ENCODE measurements at regions not wholly inside any gene's neighbourhood (a gene's known extent, or its start where the extent isn't known, plus 50 kb on each side); places are given as distances from the start of the nearest gene placed in this dataset.

GRCh38 chr3:64827431-64827830 is 139.6 kb upstream of the ADAMTS9 start:
- Histone ChIP-seq H3K27me3 (ENCODE audit: control insufficient read depth in 1 of 2, insufficient read depth in 2 of 2, low read length in 2 of 2) (no peaks in the 10 kb centered on the region), H3K9me3 (ENCODE audit: low read length) (no peaks in the 10 kb centered on the region), H3K4me1 (ENCODE audit: insufficient read depth, low read length) (peaks cover 21% of the 10 kb centered on the region), H3K9ac (ENCODE audit: low read length) (no peak overlapping the region), H3K27ac (ENCODE audit: low read depth, low read length) (no peak overlapping the region), H3K36me3 (ENCODE audit: insufficient read depth, low read length) (no peaks in the 10 kb centered on the region), H3K4me3 (ENCODE audit: low read depth in 1 of 2, low read length in 2 of 2) (no peak overlapping the region)

DNA sequence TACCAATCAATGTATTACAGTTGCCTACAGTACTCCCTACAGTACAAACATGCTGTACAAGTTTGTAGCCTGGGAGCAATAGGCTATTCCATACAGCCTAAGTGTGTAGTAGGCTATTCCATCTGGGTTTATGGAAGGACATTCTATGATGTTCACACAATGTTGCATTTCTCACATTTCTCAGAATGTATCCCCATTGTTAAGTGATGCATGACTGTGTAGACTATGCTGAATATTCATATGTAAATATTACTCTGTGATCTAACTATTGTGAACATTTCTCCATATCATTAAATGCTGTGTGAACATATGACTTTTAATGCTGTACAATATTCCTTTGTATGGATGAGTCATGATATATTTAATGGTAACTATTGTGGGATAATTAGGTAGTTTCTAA is 139.2 kb upstream of the ADAMTS9 start:
- no peak overlapping the region for H3K4me3 ChIP-seq (ENCODE audit: low read depth in 1 of 2, low read length in 2 of 2)
- no peaks in the 10 kb centered on the region for H3K27me3 ChIP-seq (ENCODE audit: control insufficient read depth in 1 of 2, insufficient read depth in 2 of 2, low read length in 2 of 2)
- no peak overlapping the region for H3K9ac ChIP-seq (ENCODE audit: low read length)
- no peaks in the 10 kb centered on the region for H3K36me3 ChIP-seq (ENCODE audit: insufficient read depth, low read length)
- no peaks in the 10 kb centered on the region for H3K9me3 ChIP-seq (ENCODE audit: low read length)
- peaks cover 22% of the 10 kb centered on the region for H3K4me1 ChIP-seq (ENCODE audit: insufficient read depth, low read length)
- H3K27ac ChIP-seq (ENCODE audit: low read depth, low read length), result no peak overlapping the region

- Histone ChIP-seq H3K4me3 (ENCODE audit: low read depth in 1 of 2, low read length in 2 of 2) (no peak overlapping the region), H3K27ac (ENCODE audit: low read depth, low read length) (no peak overlapping the region), H3K27me3 (ENCODE audit: control insufficient read depth in 1 of 2, insufficient read depth in 2 of 2, low read length in 2 of 2) (no peaks in the 10 kb centered on the region), H3K36me3 (ENCODE audit: insufficient read depth, low read length) (no peaks in the 10 kb centered on the region), H3K9ac (ENCODE audit: low read length) (no peak overlapping the region), H3K4me1 (ENCODE audit: insufficient read depth, low read length) (peaks cover 16% of the 10 kb centered on the region), H3K9me3 (ENCODE audit: low read length) (no peaks in the 10 kb centered on the region)
Measured at GRCh38 chr3:64825404-64826120, 137.8 kb upstream of the ADAMTS9 start.

DNA sequence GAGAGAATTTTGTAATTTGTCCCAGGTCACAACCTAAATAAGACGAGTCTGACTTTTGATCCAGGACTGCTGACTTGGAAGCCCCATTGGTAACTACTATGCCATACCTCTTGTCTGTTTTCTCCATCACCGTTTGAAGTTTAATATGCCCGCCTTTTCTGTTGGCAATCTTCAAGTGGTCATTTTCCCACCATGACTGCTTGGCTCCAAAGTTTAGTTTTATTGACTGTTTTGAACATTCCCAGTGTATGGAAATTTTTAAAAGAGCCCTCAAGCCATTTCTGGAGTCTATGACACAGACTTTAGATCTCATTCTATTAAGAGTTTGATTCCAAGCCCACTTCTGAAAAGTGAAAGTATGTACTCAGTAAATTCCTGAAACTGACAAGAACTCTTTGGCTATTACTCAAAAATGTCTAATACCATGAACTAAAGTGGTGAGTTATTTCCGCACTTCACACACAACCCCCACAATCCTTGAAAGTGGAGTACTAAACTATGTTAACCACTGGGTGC is 136.7 kb upstream of the ADAMTS9 start:
- Histone ChIP-seq H3K36me3 (ENCODE audit: insufficient read depth, low read length) (no peaks in the 10 kb centered on the region), H3K9me3 (ENCODE audit: low read length) (no peaks in the 10 kb centered on the region), H3K4me1 (ENCODE audit: insufficient read depth, low read length) (peaks cover 10% of the 10 kb centered on the region), H3K9ac (ENCODE audit: low read length) (no peak overlapping the region), H3K4me3 (ENCODE audit: low read depth in 1 of 2, low read length in 2 of 2) (no peak overlapping the region), H3K27me3 (ENCODE audit: control insufficient read depth in 1 of 2, insufficient read depth in 2 of 2, low read length in 2 of 2) (no peaks in the 10 kb centered on the region), H3K27ac (ENCODE audit: low read depth, low read length) (no peak overlapping the region)

GRCh38 chr3:64818196-64818595 is 130.4 kb upstream of the ADAMTS9 start:
- Histone ChIP-seq H3K4me3 (ENCODE audit: low read depth in 1 of 2, low read length in 2 of 2) (no peak overlapping the region), H3K9me3 (ENCODE audit: low read length) (no peaks in the 10 kb centered on the region), H3K9ac (ENCODE audit: low read length) (no peak overlapping the region), H3K36me3 (ENCODE audit: insufficient read depth, low read length) (no peaks in the 10 kb centered on the region), H3K27me3 (ENCODE audit: control insufficient read depth in 1 of 2, insufficient read depth in 2 of 2, low read length in 2 of 2) (no peaks in the 10 kb centered on the region), H3K4me1 (ENCODE audit: insufficient read depth, low read length) (peaks cover 37% of the 10 kb centered on the region), H3K27ac (ENCODE audit: low read depth, low read length) (no peak overlapping the region)

DNA sequence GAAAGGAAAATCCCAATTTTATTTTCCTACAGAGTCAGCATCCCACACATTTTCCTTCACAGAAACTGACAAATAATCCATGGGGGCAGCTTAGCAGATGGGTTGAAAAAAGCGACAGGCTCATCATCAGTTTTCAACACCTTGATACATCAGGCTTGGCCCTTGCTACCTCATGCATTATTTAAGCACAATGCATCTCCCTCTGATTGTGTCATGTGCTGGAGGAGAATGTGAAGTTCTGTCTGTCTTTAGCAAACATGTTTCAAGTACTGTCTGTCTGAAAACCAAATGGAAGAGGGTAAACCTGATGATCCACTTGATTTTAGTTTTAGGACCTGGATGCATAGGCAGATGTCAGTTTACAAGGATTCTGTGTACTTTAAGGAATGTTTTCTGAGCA is 128.6 kb upstream of the ADAMTS9 start:
- peaks cover 32% of the 10 kb centered on the region for H3K4me1 ChIP-seq (ENCODE audit: insufficient read depth, low read length)
- no peak overlapping the region for H3K27ac ChIP-seq (ENCODE audit: low read depth, low read length)

GRCh38 chr3:64815789-64816188 is 128.0 kb upstream of the ADAMTS9 start:
- Histone ChIP-seq H3K9me3 (ENCODE audit: low read length) (no peaks in the 10 kb centered on the region), H3K4me3 (ENCODE audit: low read depth in 1 of 2, low read length in 2 of 2) (peak overlapping the region in 1 of 2 donors; percentile 17), H3K36me3 (ENCODE audit: insufficient read depth, low read length) (no peaks in the 10 kb centered on the region), H3K9ac (ENCODE audit: low read length) (no peak overlapping the region), H3K27ac (ENCODE audit: low read depth, low read length) (no peak overlapping the region), H3K27me3 (ENCODE audit: control insufficient read depth in 1 of 2, insufficient read depth in 2 of 2, low read length in 2 of 2) (no peaks in the 10 kb centered on the region), H3K4me1 (ENCODE audit: insufficient read depth, low read length) (peaks cover 32% of the 10 kb centered on the region)

More for the DNA sequence above, 128.6 kb upstream of the ADAMTS9 start:
- no peak overlapping the region for H3K9ac ChIP-seq (ENCODE audit: low read length)
- H3K4me3 ChIP-seq (ENCODE audit: low read depth in 1 of 2, low read length in 2 of 2), result no peak overlapping the region
- no peaks in the 10 kb centered on the region for H3K9me3 ChIP-seq (ENCODE audit: low read length)
- H3K36me3 ChIP-seq (ENCODE audit: insufficient read depth, low read length), result no peaks in the 10 kb centered on the region
- H3K27me3 ChIP-seq (ENCODE audit: control insufficient read depth in 1 of 2, insufficient read depth in 2 of 2, low read length in 2 of 2), result no peaks in the 10 kb centered on the region

GRCh38 chr3:64815195-64815631 is 127.4 kb upstream of the ADAMTS9 start:
- H3K4me3 ChIP-seq (ENCODE audit: low read depth in 1 of 2, low read length in 2 of 2), result peak overlapping the region in 1 of 2 donors; percentile 17
- no peak overlapping the region for H3K9ac ChIP-seq (ENCODE audit: low read length)
- peaks cover 32% of the 10 kb centered on the region for H3K4me1 ChIP-seq (ENCODE audit: insufficient read depth, low read length)
- peaks cover 3% of the 10 kb centered on the region for H3K36me3 ChIP-seq (ENCODE audit: insufficient read depth, low read length)
- H3K9me3 ChIP-seq (ENCODE audit: low read length), result no peaks in the 10 kb centered on the region
- peak overlapping the region; percentile 38 for H3K27ac ChIP-seq (ENCODE audit: low read depth, low read length)
- H3K27me3 ChIP-seq (ENCODE audit: control insufficient read depth in 1 of 2, insufficient read depth in 2 of 2, low read length in 2 of 2), result no peaks in the 10 kb centered on the region

- no peaks in the 10 kb centered on the region for H3K9me3 ChIP-seq (ENCODE audit: low read length)
- H3K9ac ChIP-seq (ENCODE audit: low read length), result no peak overlapping the region
- peaks cover 32% of the 10 kb centered on the region for H3K4me1 ChIP-seq (ENCODE audit: insufficient read depth, low read length)
- H3K27me3 ChIP-seq (ENCODE audit: control insufficient read depth in 1 of 2, insufficient read depth in 2 of 2, low read length in 2 of 2), result no peaks in the 10 kb centered on the region
- peaks cover 7% of the 10 kb centered on the region for H3K36me3 ChIP-seq (ENCODE audit: insufficient read depth, low read length)
- H3K27ac ChIP-seq (ENCODE audit: low read depth, low read length), result peak overlapping the region; percentile 38
- H3K4me3 ChIP-seq (ENCODE audit: low read depth in 1 of 2, low read length in 2 of 2), result no peak overlapping the region
Measured at GRCh38 chr3:64814351-64814750, 126.6 kb upstream of the ADAMTS9 start.

DNA sequence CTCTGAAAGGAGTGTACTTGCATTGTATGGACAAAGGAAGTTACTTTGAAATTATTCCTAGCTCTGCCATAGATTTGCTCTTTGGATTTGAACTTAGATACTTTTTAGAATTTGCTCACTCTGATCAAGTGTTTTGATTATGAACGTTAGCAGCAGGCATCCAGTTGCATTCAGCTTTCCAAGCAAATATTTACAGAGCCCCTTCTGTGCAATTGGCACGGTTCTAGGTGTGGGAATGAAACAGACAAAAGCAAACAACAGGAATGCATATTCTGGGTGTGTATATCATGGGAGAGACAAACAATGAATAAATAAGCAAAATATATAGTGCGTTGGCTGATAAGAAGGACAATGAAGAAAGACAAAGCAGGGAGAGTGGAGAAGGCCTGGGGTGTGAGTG is 125.5 kb upstream of the ADAMTS9 start:
- no peaks in the 10 kb centered on the region for H3K27me3 ChIP-seq (ENCODE audit: control insufficient read depth in 1 of 2, insufficient read depth in 2 of 2, low read length in 2 of 2)
- H3K4me3 ChIP-seq (ENCODE audit: low read depth in 1 of 2, low read length in 2 of 2), result no peak overlapping the region
- no peak overlapping the region for H3K27ac ChIP-seq (ENCODE audit: low read depth, low read length)
- no peaks in the 10 kb centered on the region for H3K9me3 ChIP-seq (ENCODE audit: low read length)
- H3K9ac ChIP-seq (ENCODE audit: low read length), result no peak overlapping the region
- peaks cover 32% of the 10 kb centered on the region for H3K4me1 ChIP-seq (ENCODE audit: insufficient read depth, low read length)
- peaks cover 12% of the 10 kb centered on the region for H3K36me3 ChIP-seq (ENCODE audit: insufficient read depth, low read length)

GRCh38 chr3:64809086-64809485 is 121.3 kb upstream of the ADAMTS9 start:
- H3K9me3 ChIP-seq (ENCODE audit: low read length), result no peaks in the 10 kb centered on the region
- no peaks in the 10 kb centered on the region for H3K27me3 ChIP-seq (ENCODE audit: control insufficient read depth in 1 of 2, insufficient read depth in 2 of 2, low read length in 2 of 2)
- no peak overlapping the region for H3K9ac ChIP-seq (ENCODE audit: low read length)
- H3K27ac ChIP-seq (ENCODE audit: low read depth, low read length), result no peak overlapping the region
- peaks cover 7% of the 10 kb centered on the region for H3K4me1 ChIP-seq (ENCODE audit: insufficient read depth, low read length)
- H3K4me3 ChIP-seq (ENCODE audit: low read depth in 1 of 2, low read length in 2 of 2), result no peak overlapping the region
- peaks cover 30% of the 10 kb centered on the region for H3K36me3 ChIP-seq (ENCODE audit: insufficient read depth, low read length)

DNA sequence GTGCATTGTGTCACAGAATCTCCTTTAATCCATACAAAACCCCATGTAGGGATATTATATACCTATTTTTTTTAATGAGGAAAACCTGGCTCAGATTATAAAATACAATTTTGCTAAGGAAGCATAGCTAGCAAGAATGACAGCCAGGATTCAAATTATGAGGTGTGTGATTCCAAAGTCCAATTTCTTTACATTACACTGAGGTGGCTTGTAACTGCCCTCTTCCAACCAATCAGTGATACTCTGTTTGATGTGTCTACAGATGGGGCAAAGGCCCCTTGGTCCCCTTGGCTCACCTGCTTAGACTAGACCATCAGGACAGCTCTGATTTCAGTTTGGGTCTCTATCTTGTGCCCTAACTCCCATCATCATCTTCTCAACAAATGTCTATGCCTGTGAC is 120.3 kb upstream of the ADAMTS9 start:
- peaks cover 31% of the 10 kb centered on the region for H3K36me3 ChIP-seq (ENCODE audit: insufficient read depth, low read length)
- H3K4me3 ChIP-seq (ENCODE audit: low read depth in 1 of 2, low read length in 2 of 2), result no peak overlapping the region
- no peak overlapping the region for H3K9ac ChIP-seq (ENCODE audit: low read length)
- H3K27ac ChIP-seq (ENCODE audit: low read depth, low read length), result no peak overlapping the region
- H3K4me1 ChIP-seq (ENCODE audit: insufficient read depth, low read length), result no peaks in the 10 kb centered on the region
- no peaks in the 10 kb centered on the region for H3K27me3 ChIP-seq (ENCODE audit: control insufficient read depth in 1 of 2, insufficient read depth in 2 of 2, low read length in 2 of 2)
- no peaks in the 10 kb centered on the region for H3K9me3 ChIP-seq (ENCODE audit: low read length)
